MCF 10A (cell line): ENCODE measurements at regions not wholly inside any gene's neighbourhood (a gene's known extent, or its start where the extent isn't known, plus 50 kb on each side); places are given as distances from the start of the nearest gene placed in this dataset.

Experiments
- BruUV-seq: library from RNA; stranded (reverse); fragments of 400-500 nt; replicated peaks from 2 replicates; lab custom pipeline; 2021; lab: Mats Ljungman, UMichigan
- CTCF ChIA-PET: fragments of 300-600 bp; sonication (Branson Sonifier 250); formaldehyde crosslinking; extraction: SDS; loops from one replicate; lab custom pipeline; 2021; ENCODE audit warnings: antibody characterized with exemption, inconsistent platforms; lab: Yijun Ruan, JAX
- POLR2A ChIA-PET: fragments of 300-600, 350-650 bp; sonication (Branson Sonifier 250); formaldehyde crosslinking; extraction: SDS; loops from one replicate; lab custom pipeline; 2020; ENCODE audit warnings: antibody characterized with exemption, inconsistent platforms; lab: Yijun Ruan, JAX
- DNase-seq: peaks from one replicate; pipeline ENCODE4 v3.0.0-alpha.2; 2018; ENCODE audit not compliant: unreplicated experiment
- H3K27ac Mint-ChIP-seq: one replicate; pipeline ENCODE4 v1.8.0; 2022; ENCODE audit warnings: mild to moderate bottlenecking, low read depth, mixed read lengths; ENCODE audit not compliant: unreplicated experiment
- H3K27me3 Mint-ChIP-seq: one replicate; pipeline ENCODE4 v1.8.0; 2022; ENCODE audit warnings: mixed read lengths; ENCODE audit not compliant: insufficient read depth, unreplicated experiment
- H3K36me3 Mint-ChIP-seq: one replicate; pipeline ENCODE4 v1.8.0; 2022; ENCODE audit warnings: mild to moderate bottlenecking, moderate library complexity, mixed read lengths; ENCODE audit not compliant: insufficient read depth, unreplicated experiment
- H3K4me1 Mint-ChIP-seq: one replicate; pipeline ENCODE4 v1.8.0; 2022; ENCODE audit warnings: mixed read lengths; ENCODE audit not compliant: insufficient read depth, unreplicated experiment
- H3K4me3 Mint-ChIP-seq: one replicate; pipeline ENCODE4 v1.8.0; 2022; ENCODE audit warnings: mild to moderate bottlenecking, moderate library complexity, mixed read lengths; ENCODE audit not compliant: unreplicated experiment
- H3K9me3 Mint-ChIP-seq: one replicate; pipeline ENCODE4 v1.8.0; 2022; ENCODE audit warnings: mixed read lengths; ENCODE audit not compliant: unreplicated experiment
- intact Hi-C: fragments of 100-400 bp; cut with micrococcal nuclease; formaldehyde crosslinking; loops from 2 replicates; pipeline ENCODE4 v1.14.1; 2022
- TF ChIP-seq, protein P1 (sequence below): fragments of 200-600 bp; IDR thresholded peaks from one replicate; pipeline ENCODE4 v1.8.0; 2022; ENCODE audit warnings: antibody characterized with exemption, mild to moderate bottlenecking; ENCODE audit not compliant: unreplicated experiment

DNA sequence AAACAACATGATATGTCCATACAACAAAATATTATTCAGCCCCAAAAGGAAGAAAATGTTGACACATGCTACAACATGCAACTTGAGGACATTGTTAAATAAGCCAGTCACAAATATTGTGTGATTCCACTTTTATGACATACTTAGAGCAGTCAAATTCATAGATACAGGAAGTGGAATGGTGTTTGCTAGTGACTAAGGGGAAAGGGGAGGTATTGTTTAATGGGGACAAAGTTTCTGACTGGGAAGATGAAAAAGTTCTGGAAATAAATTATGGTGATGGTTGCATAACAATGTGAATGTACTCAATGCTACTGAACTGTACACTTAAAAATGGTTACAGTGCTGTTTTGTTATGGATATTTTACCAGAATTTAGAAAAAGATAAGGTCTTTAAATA is 77.7 kb downstream of the RHOU start:
- ChIA-PET CTCF (no interaction called here), POLR2A (no interaction called here)
- TF ChIP-seq, protein P1, sequence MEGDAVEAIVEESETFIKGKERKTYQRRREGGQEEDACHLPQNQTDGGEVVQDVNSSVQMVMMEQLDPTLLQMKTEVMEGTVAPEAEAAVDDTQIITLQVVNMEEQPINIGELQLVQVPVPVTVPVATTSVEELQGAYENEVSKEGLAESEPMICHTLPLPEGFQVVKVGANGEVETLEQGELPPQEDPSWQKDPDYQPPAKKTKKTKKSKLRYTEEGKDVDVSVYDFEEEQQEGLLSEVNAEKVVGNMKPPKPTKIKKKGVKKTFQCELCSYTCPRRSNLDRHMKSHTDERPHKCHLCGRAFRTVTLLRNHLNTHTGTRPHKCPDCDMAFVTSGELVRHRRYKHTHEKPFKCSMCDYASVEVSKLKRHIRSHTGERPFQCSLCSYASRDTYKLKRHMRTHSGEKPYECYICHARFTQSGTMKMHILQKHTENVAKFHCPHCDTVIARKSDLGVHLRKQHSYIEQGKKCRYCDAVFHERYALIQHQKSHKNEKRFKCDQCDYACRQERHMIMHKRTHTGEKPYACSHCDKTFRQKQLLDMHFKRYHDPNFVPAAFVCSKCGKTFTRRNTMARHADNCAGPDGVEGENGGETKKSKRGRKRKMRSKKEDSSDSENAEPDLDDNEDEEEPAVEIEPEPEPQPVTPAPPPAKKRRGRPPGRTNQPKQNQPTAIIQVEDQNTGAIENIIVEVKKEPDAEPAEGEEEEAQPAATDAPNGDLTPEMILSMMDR: no peak
- Mint-ChIP-seq H3K36me3 (no peaks in the 10 kb centered on the region), H3K4me3 (no peak overlapping the region), H3K27me3 (peaks cover 14% of the 10 kb centered on the region), H3K4me1 (peaks cover 14% of the 10 kb centered on the region), H3K27ac (no peak overlapping the region), H3K9me3 (no peaks in the 10 kb centered on the region)
- no TSS peak for BruUV-seq
- DNase-seq: no peak
- intact Hi-C loops: no loop called here

DNA sequence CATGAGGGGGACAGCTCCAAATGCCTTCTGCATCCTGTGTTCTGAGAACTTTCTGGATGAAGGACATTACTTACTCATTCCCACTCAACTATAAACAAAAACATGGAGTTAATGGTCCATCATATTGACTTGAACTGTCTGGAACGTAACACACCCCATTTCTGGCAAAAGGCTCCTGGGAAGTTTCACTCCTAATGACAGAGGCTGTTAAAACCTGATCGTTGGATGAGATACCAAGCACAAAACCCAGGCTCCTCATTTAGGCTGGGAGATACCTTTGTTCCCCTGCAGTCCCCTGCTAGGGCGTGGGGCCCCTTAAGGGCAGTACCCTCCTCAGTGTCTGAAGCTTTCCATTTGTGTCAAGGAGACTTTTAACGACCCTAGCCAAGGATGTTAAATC is 78.9 kb downstream of the RHOU start:
- DNase-seq: no peak
- ChIA-PET CTCF (interaction anchor here (1.8 kb wide), 1 partner anchor 13 kb away, joined by 6 read pairs; no protein-coding TSS in a partner anchor), POLR2A (interaction anchor here (1.0 to 1.3 kb wide), 2 partner anchors 15 to 37 kb away, joined by 3 to 5 read pairs; no protein-coding TSS in a partner anchor)
- Mint-ChIP-seq H3K27ac (no peak overlapping the region), H3K36me3 (no peaks in the 10 kb centered on the region), H3K4me1 (peaks cover 12% of the 10 kb centered on the region), H3K9me3 (no peaks in the 10 kb centered on the region), H3K4me3 (no peak overlapping the region), H3K27me3 (peaks cover 14% of the 10 kb centered on the region)
- no TSS peak for BruUV-seq
- intact Hi-C loops: no loop called here
- TF ChIP-seq, protein P1: no peak

DNA sequence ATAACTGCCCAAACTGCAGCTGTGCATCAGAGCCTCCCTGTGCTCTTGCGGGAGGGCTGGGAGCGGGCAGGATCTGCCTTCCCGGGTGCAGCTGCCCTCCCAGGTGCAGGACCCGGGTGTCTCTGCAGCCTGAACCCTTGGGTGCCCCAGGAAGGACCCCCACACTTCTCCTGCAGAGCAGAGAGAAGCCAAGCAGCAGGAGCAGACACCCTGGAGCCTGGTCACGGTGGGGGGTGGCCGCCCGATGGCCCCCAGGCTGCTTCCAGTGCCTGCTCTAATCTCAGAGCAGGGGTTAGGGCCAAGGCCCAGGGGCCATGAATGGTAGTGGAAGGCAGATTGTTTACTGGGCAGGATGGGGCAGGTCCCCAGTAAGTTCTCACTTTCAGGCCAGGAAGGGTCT is 83.0 kb downstream of the RHOU start:
- Mint-ChIP-seq H3K27ac (no peak overlapping the region), H3K4me1 (no peaks in the 10 kb centered on the region), H3K9me3 (no peaks in the 10 kb centered on the region), H3K4me3 (no peak overlapping the region), H3K27me3 (peaks cover 14% of the 10 kb centered on the region), H3K36me3 (no peaks in the 10 kb centered on the region)
- intact Hi-C loops: no loop called here
- no TSS peak for BruUV-seq
- DNase-seq: no peak
- CTCF ChIA-PET: interaction anchor here (0.5 kb wide), 1 partner anchor 1824 kb away, joined by 3 read pairs; the partner anchor contains the start of gene COG2
- TF ChIP-seq, protein P1: no peak
- POLR2A ChIA-PET: interaction anchor here (1.1 to 1.2 kb wide), 2 partner anchors 9 to 11 kb away, joined by 3 read pairs; no protein-coding TSS in a partner anchor

DNA sequence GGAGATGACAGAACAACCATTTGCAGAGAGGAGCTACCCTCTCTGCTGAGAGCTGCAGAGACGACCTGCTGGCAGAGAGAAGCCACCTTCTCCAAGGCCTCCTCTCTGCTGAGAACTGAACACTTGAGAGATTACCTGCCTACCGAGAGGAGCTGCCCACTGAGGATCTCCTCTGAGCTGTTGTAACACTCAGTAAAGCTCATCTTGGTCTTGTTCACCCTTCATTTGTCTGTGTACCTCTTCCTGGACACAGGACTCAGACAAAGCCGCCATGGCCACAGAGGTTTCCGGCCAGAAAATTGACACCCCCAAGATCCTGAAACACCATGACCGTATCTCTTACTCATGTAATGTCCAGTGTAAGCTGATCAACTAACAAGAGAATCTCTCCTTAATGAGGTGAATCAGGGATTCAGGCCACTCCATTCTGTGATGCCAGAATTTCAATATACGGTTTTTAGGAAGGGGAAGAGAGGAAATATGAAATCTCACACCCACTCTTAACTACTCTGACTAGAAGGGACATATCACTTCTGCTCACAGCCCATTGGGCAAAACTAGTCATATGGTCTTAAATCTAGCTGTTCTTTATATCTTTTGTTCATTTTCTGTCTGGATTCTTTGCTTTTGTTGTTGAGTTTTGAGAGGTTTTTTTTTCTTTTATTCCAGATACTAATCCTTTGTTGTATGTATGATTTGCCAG is 83.8 kb downstream of the RHOU start:
- H3K27ac Mint-ChIP-seq: no peak overlapping the region
- CTCF ChIA-PET: interaction anchor here (0.5 to 1.2 kb wide), 3 partner anchors 23 to 1823 kb away, joined by 3 to 4 read pairs (median 4); partner anchors contain the start of gene COG2
- POLR2A ChIA-PET: interaction anchor here (0.8 to 1.2 kb wide), 4 partner anchors 9 to 19 kb away, joined by 3 to 4 read pairs (median 4); no protein-coding TSS in a partner anchor
- TF ChIP-seq, protein P1: no peak
- H3K4me1 Mint-ChIP-seq: no peaks in the 10 kb centered on the region
- H3K9me3 Mint-ChIP-seq: no peaks in the 10 kb centered on the region
- H3K27me3 Mint-ChIP-seq: peaks cover 13% of the 10 kb centered on the region
- intact Hi-C loops: no loop called here
- no peak overlapping the region for H3K4me3 Mint-ChIP-seq
- DNase-seq: no peak
- H3K36me3 Mint-ChIP-seq: no peaks in the 10 kb centered on the region
- BruUV-seq: no TSS peak
